ENCODE measurements at regions not wholly inside any gene's neighbourhood (a gene's known extent, or its start where the extent isn't known, plus 50 kb on each side); places are given as distances from the start of the nearest gene placed in this dataset.

DNA sequence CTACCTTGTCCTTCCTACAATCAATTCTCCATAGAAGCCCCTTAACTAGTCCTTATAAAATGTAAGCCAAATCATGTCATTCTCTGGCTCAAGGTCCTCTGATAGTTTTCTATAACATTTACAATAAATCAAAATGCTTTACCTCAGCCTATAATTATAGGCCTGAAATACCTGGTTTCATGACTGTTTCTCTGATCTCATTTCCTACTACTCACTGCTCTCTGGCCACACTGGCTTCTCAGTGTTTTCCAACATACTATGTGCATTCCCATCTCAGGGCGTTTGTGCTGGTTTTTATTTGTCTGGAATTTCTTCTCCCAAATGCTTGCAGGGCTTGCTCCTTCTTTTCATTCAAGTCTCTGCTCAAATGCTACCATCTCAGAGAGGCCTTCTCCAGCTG, 67.9 kb upstream of the MAGI3 start:
- no peak for TF ChIP-seq CTCF (conservative IDR thresholded peaks at IDR 0.05; ENCODE audit: low read depth, low read length)
- H3K4me3 ChIP-seq (ENCODE audit: low read length): no peak overlapping the region
- no peak for DNase-seq (ENCODE audit: low read depth)

DNA sequence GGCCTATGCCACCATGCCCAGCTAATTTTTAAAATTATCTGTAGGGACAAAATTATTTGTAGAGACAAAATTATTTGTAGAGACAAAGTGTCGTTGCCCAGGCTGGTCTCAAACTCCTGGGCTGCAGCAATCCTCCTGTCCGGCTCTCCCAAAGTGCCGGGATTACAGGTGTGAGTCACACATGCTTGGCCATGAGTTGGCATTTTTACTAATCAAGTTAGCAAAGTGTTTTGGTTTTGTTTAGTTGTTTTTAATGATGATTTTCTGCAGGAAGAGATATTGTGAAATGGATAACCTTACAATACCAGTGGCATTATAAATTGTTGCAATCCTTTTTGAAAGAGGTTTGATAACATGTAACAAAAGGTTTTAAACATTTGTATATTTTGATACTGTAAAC, 65.3 kb upstream of the MAGI3 start:
- H3K4me3 ChIP-seq (ENCODE audit: low read length): no peak overlapping the region
- peak; percentile 30 for DNase-seq (ENCODE audit: low read depth)
- no peak for TF ChIP-seq CTCF (conservative IDR thresholded peaks at IDR 0.05; ENCODE audit: low read depth, low read length)

- H3K4me3 ChIP-seq (ENCODE audit: low read length): no peak overlapping the region
- no peak for DNase-seq (ENCODE audit: low read depth)
- TF ChIP-seq CTCF (conservative IDR thresholded peaks at IDR 0.05; ENCODE audit: low read depth, low read length): no peak
These were observed 63.3 kb upstream of the MAGI3 start for GRCh38 chr1:113326976-113327375.

DNA sequence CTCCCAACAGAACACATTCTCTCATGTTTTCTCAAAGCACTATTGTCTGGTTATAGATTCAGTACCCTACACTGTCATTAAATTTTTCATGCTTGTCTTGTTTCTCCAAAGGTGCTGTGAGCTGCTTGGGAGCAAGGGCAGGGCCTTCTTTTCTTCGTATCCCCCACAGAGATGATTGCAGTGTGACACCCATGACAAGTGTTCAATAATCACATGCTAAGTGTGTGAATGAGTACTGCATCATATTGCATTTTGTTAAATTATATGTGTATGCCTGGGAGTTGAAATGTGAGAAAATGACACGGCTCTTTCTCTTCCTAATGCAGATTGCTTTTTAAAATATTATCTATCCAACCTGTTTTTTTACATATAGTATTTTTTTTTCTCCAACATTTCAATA, 57.3 kb upstream of the MAGI3 start:
- DNase-seq (ENCODE audit: low read depth): no peak
- no peak for TF ChIP-seq CTCF (conservative IDR thresholded peaks at IDR 0.05; ENCODE audit: low read depth, low read length)
- no peak overlapping the region for H3K4me3 ChIP-seq (ENCODE audit: low read length)

DNA sequence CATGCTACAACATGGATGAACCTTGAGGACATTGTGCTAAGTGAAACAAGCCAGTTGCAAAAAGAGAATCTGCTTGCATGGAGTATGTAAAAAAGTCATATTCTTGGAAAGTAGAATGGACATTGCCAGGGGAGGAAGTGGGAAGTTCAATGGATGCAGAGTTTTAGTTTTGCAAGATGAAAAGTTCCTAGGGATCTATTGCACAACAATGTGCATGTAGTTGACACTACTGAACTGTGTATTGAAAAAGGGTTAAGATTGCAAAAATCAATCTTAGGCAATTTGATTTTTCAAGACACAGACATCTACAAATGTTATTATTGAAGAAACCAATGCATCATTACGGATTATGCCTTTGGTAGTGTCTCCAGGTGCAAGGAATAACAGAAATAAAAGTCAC, 50.3 kb upstream of the MAGI3 start:
- no peak for TF ChIP-seq CTCF (conservative IDR thresholded peaks at IDR 0.05; ENCODE audit: low read depth, low read length)
- H3K4me3 ChIP-seq (ENCODE audit: low read length): no peak overlapping the region
- DNase-seq (ENCODE audit: low read depth): no peak

Measured in retinal pigment epithelial cell (primary cell).